Neural progenitor cell (in vitro differentiated cells): ENCODE measurements at regions not wholly inside any gene's neighbourhood (a gene's known extent, or its start where the extent isn't known, plus 50 kb on each side); places are given as distances from the start of the nearest gene placed in this dataset.

Experiments
- DNase-seq: peaks from one replicate; pipeline ENCODE4 v3.0.0-alpha.2; 2016; ENCODE audit warnings: low spot score
- H2AFZ ChIP-seq: fragments of 200-600 bp; sonication (generic); replicated peaks from 2 replicates; pipeline ENCODE4 v1.6.1; 2016; ENCODE audit warnings: antibody characterized with exemption
- H3F3A ChIP-seq: fragments of 200-600 bp; sonication (generic); 2 replicates; pipeline ENCODE4 v1.6.1; 2016; ENCODE audit warnings: antibody characterized with exemption, low read depth
- H3K27ac ChIP-seq: fragments of 200-600 bp; sonication (generic); 2 replicates; pipeline ENCODE4 v1.5.1; 2016; ENCODE audit warnings: mild to moderate bottlenecking
- H3K27me3 ChIP-seq: fragments of 200-600 bp; sonication (generic); 2 replicates; pipeline ENCODE4 v1.6.1; 2016; ENCODE audit warnings: mild to moderate bottlenecking, moderate library complexity
- H3K36me3 ChIP-seq: fragments of 200-600 bp; sonication (generic); 2 replicates; pipeline ENCODE4 v1.5.1; 2016
- H3K4me1 ChIP-seq: fragments of 200-600 bp; sonication (generic); 2 replicates; pipeline ENCODE4 v1.6.1; 2016; ENCODE audit warnings: mixed run types
- H3K4me2 ChIP-seq: fragments of 200-600 bp; sonication (generic); 2 replicates; pipeline ENCODE4 v1.6.1; 2016
- H3K4me3 ChIP-seq: fragments of 200-600 bp; sonication (generic); 2 replicates; pipeline ENCODE4 v1.5.1; 2016
- H3K79me2 ChIP-seq: fragments of 200-600 bp; sonication (generic); 2 replicates; pipeline ENCODE4 v1.6.1; 2016; ENCODE audit warnings: low read depth
- H3K9ac ChIP-seq: fragments of 200-600 bp; sonication (generic); 2 replicates; pipeline ENCODE4 v1.6.1; 2016
- H3K9me3 ChIP-seq: fragments of 200-600 bp; sonication (generic); 2 replicates; pipeline ENCODE4 v1.5.1; 2016; ENCODE audit warnings: low read depth
- H4K20me1 ChIP-seq: fragments of 200-600 bp; sonication (generic); 2 replicates; pipeline ENCODE4 v1.6.1; 2016; ENCODE audit warnings: low read depth
- H3K27ac Mint-ChIP-seq: 3 replicates; pipeline ENCODE4 v1.8.0; 2021; ENCODE audit warnings: mixed read lengths
- H3K27me3 Mint-ChIP-seq: 2 replicates; pipeline ENCODE4 v1.8.0; 2022; ENCODE audit warnings: low read depth, mild to moderate bottlenecking, inconsistent platforms, moderate library complexity, mixed read lengths; ENCODE audit not compliant: insufficient read depth
- H3K36me3 Mint-ChIP-seq: 3 replicates; pipeline ENCODE4 v1.8.0; 2021; ENCODE audit warnings: mixed read lengths
- H3K4me1 Mint-ChIP-seq: 3 replicates; pipeline ENCODE4 v1.8.0; 2021; ENCODE audit warnings: mixed read lengths
- H3K4me3 Mint-ChIP-seq: 3 replicates; pipeline ENCODE4 v1.8.0; 2021; ENCODE audit warnings: mild to moderate bottlenecking, moderate library complexity, mixed read lengths
- H3K9me3 Mint-ChIP-seq: 3 replicates; pipeline ENCODE4 v1.8.0; 2020; ENCODE audit warnings: mixed read lengths
- CTCF ChIP-seq: fragments of 200-600 bp; sonication (generic); IDR thresholded peaks from 2 replicates; pipeline ENCODE4 v1.5.1; 2017; ENCODE audit warnings: antibody characterized with exemption, mild to moderate bottlenecking
- EZH2 ChIP-seq: fragments of 200-600 bp; sonication (generic); IDR thresholded peaks from 2 replicates; pipeline ENCODE4 v1.6.1; 2017; ENCODE audit warnings: antibody characterized with exemption, mild to moderate bottlenecking, moderate library complexity
- EZH2phosphoT487 ChIP-seq: fragments of 200-600 bp; sonication (generic); IDR thresholded peaks from 2 replicates; pipeline ENCODE4 v1.6.1; 2017; ENCODE audit warnings: antibody characterized with exemption

- Histone ChIP-seq H3K79me2 (no peaks in the 10 kb centered on the region), H3K4me1 (no peaks in the 10 kb centered on the region), H3F3A (no peaks in the 10 kb centered on the region), H2AFZ (no peak overlapping the region), H3K36me3 (no peaks in the 10 kb centered on the region), H3K27ac (no peak overlapping the region), H3K4me3 (no peak overlapping the region), H3K9ac (no peak overlapping the region), H3K9me3 (no peaks in the 10 kb centered on the region), H3K4me2 (no peak overlapping the region), H3K27me3 (no peaks in the 10 kb centered on the region), H4K20me1 (no peaks in the 10 kb centered on the region)
- no peaks in the 10 kb centered on the region for H3K36me3 Mint-ChIP-seq
- no peak overlapping the region for H3K27ac Mint-ChIP-seq
- H3K27me3 Mint-ChIP-seq, result peaks cover 2% of the 10 kb centered on the region
- DNase-seq, result no peak
- no peak overlapping the region for H3K4me3 Mint-ChIP-seq
- no peak for TF ChIP-seq CTCF
- TF ChIP-seq EZH2phosphoT487, result no peak
- no peak for TF ChIP-seq EZH2
- H3K4me1 Mint-ChIP-seq, result no peaks in the 10 kb centered on the region
- no peaks in the 10 kb centered on the region for H3K9me3 Mint-ChIP-seq
These were observed 1357.5 kb upstream of the SORCS1 start for GRCh38 chr10:108521827-108522492.

GRCh38 chr10:108515821-108516220, 1351.3 kb upstream of the SORCS1 start:
- Histone ChIP-seq H3K9me3 (no peaks in the 10 kb centered on the region), H3K27ac (no peak overlapping the region), H3K4me3 (no peak overlapping the region), H3K4me2 (no peak overlapping the region), H4K20me1 (no peaks in the 10 kb centered on the region), H3F3A (no peaks in the 10 kb centered on the region), H3K79me2 (no peaks in the 10 kb centered on the region), H3K36me3 (peaks cover 4% of the 10 kb centered on the region), H3K9ac (no peak overlapping the region), H3K4me1 (no peaks in the 10 kb centered on the region), H3K27me3 (no peaks in the 10 kb centered on the region), H2AFZ (no peak overlapping the region)
- Mint-ChIP-seq H3K9me3 (no peaks in the 10 kb centered on the region), H3K36me3 (no peaks in the 10 kb centered on the region), H3K27ac (no peak overlapping the region), H3K27me3 (peaks cover under 1% of the 10 kb centered on the region), H3K4me1 (no peaks in the 10 kb centered on the region), H3K4me3 (no peak overlapping the region)
- TF ChIP-seq CTCF, result no peak
- TF ChIP-seq EZH2phosphoT487, result no peak
- DNase-seq, result no peak

GRCh38 chr10:108500396-108500795, 1335.9 kb upstream of the SORCS1 start:
- H2AFZ ChIP-seq, result no peak overlapping the region
- no peaks in the 10 kb centered on the region for H3F3A ChIP-seq
- Mint-ChIP-seq H3K27ac (no peak overlapping the region), H3K27me3 (no peaks in the 10 kb centered on the region), H3K36me3 (no peaks in the 10 kb centered on the region), H3K4me1 (no peaks in the 10 kb centered on the region), H3K4me3 (no peak overlapping the region), H3K9me3 (peaks cover 12% of the 10 kb centered on the region)
- TF ChIP-seq EZH2 (no peak), EZH2phosphoT487 (no peak), CTCF (no peak)
- no peaks in the 10 kb centered on the region for H4K20me1 ChIP-seq
- no peaks in the 10 kb centered on the region for H3K27me3 ChIP-seq
- DNase-seq, result no peak
- H3K9me3 ChIP-seq, result no peaks in the 10 kb centered on the region
- no peaks in the 10 kb centered on the region for H3K79me2 ChIP-seq
- no peaks in the 10 kb centered on the region for H3K4me1 ChIP-seq
- no peak overlapping the region for H3K4me3 ChIP-seq
- no peak overlapping the region for H3K4me2 ChIP-seq
- H3K27ac ChIP-seq, result no peak overlapping the region
- no peaks in the 10 kb centered on the region for H3K36me3 ChIP-seq
- no peak overlapping the region for H3K9ac ChIP-seq
